ENCODE measurements at regions not wholly inside any gene's neighbourhood (a gene's known extent, or its start where the extent isn't known, plus 50 kb on each side); places are given as distances from the start of the nearest gene placed in this dataset.

DNA sequence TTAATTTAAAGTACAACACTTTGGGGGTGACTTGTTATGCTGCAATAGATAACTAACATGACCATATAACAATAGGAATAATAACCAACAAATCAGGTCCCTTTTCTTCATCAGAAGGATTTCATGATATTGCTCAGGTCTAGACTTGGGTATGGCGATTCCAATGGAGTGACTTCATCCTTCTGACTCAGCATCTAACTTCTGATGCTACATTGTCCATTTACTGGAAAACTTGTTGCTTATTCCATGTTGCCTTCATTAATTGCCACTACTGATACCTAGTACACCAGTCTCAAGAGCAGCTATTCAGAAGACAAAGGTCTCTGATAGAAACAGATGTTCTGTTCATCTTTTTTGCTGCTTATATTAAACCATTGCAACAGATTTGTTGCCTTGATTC is 324.3 kb downstream of the TGFB2 start:
- no peak for TF ChIP-seq POLR2A (IDR thresholded peaks at IDR 0.05; ENCODE audit: low read length)
- TF ChIP-seq GATA1 (IDR thresholded peaks at IDR 0.05; ENCODE audit: low read depth, low read length) = no peak
